ENCODE measurements at regions not wholly inside any gene's neighbourhood (a gene's known extent, or its start where the extent isn't known, plus 50 kb on each side); places are given as distances from the start of the nearest gene placed in this dataset.

DNA sequence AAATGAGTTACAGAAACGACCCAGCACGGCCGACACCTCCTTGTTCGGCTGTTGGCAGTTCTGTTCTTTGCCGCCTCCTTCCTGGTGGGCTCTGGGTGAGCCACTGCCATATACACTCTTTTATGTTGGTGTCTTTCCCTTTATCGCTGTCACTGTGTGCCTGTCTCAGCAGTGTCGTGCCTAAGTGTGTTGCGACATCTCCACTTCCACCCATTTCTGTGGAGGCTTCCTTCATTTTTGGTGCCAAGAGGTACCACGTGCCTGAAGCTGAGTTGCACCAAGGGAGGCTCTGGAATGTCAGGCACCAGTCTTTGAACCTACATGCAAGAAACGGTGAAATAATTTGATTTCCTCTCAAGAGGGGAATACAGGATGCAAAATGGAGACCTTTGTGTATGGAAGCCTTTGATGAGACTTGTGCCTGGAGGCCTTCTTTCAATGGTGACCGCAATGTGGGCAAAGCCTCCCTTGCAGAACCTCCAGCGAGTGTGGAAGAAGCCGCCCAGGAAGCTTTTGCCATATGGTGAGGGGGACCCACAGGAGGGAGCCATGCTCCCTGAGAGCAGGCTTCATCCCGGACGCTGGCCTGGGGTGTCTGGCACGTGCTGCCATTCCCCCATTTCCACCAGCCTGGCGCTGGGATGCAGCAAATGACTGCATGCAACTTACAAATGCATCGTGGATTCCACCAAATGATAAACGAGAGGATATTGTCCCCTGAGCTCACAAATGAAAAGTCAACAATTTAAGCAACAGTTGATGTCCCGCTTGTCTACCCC, 136.2 kb downstream of the TEX29 start:
- no peak for DNase-seq (ENCODE audit: low spot score)

DNA sequence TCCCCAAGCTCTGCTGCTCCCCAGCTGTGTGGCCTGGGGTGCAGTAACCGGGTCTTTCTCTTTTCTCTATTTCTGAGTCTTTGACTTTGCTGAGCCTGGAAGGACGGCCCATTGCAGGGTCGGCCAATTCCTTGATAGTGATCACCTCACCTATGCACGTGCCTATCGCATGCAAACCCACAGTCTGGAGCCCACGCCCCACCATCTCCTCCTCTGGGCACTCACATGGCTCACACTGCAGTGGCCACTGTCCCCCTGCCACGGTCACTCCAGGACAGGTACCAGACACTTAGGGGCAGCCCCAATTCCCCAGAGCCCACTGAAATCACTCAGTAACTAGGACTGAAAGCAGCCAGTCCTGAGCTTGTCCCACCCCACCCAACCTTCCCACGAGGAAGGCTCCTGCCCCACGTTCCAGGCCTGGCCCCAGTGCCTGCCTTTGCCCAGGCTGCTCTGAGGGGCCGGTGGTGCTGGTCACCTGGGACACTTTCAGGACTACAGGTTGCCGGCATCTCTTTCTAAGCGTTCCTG, 137.6 kb downstream of the TEX29 start:
- no peak for DNase-seq (ENCODE audit: low spot score)

DNA sequence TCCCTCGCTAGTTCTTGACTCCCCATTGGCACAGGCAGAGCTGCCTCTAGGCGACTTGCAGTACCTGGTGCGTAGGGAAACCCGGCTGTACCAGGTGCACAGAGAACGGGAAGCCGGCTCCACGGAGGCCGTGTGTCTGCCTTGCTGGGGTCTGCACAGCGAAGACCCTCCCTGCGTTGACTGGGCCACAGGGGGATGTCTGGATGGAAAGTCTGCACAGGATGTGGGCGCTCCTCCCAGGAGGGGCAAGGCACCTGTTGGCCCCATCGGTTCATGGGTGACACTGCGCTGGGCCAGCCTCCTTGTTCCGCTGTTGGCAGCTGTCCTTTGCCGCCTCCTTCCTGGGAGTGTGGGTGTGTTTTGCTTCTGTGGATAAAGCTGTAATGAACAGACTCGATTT, 138.3 kb downstream of the TEX29 start:
- DNase-seq (ENCODE audit: low spot score): no peak

DNA sequence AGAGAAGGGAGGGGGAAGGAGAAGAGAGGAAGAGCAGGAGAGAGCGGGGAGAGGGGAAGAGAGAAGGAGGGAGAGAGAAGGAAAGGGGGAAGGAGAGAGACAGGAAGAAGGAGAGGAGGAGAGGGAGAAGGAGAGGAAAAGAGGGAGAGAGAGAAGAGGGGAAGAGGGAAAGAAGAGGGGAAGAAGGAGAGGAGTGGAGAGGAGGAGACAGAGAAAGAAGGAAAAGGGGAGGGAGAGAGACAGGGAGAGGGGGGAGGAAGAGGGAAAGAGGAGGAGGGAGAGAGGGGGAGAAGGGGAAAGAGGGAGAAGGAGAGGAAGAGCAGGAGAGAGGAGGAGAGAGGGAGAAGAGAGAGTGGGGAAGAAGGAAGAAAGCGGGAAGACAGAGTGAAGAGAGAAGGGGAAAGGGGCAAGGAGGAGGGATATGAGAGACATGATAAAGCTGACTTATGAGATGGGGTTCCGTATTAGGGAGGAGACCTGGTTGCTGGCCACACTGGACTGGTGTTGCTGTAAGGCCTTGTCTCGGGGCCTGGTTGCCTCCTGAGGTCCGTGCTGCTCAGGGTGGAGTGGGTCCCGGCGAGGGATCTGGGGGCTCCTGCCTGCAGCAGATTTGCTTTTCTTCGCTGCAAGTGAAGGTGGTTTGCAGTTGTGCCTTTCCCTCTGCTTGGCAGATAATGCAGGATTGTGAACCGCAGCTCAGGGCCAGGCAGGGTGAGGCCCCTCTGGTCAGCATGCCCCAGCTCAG, 139.5 kb downstream of the TEX29 start:
- no peak for DNase-seq (ENCODE audit: low spot score)

DNA sequence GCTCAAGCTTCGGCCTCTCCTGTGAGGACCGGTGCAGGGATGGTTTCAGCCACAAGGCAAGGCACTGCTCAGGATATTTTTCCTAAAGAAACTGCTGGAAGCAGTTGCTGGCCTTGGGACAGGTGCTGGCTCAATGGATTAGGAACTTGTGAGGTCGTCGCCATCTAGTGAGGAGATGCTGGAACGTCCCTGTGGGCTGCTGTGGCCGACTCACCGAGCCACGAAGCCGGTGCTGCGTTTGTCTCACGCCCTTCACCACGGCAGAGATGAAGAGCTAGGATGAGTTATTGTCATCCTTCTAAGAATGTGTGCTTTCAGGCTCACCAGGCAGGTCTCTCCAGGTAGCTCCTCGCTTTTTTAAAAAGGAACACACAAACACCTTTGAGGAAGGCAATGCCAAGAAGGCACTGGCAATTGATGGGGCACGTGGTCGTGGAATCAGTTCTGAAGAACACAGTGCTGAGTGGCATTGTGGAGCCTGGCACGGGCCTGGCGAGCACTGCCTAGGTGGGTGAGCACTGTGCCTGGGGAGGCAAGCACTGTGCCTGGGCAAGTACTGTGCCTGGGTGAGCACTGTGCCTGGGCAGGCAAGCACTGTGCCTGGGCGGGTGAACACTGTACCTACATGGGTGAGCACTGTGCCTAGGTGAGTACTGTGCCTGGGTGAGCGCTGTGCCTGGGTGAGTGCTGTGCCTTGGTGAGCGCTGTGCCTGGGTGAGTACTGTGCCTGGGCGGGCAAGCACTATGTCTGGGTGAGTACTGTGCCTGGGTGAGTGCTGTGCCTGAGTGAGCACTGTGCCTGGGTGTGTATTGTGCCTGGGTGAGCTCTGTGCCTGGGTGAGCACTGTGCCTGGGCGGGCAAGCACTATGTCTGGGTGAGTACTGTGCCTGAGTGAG, 140.4 kb downstream of the TEX29 start:
- peak; percentile 71 for DNase-seq (ENCODE audit: low spot score)

DNA sequence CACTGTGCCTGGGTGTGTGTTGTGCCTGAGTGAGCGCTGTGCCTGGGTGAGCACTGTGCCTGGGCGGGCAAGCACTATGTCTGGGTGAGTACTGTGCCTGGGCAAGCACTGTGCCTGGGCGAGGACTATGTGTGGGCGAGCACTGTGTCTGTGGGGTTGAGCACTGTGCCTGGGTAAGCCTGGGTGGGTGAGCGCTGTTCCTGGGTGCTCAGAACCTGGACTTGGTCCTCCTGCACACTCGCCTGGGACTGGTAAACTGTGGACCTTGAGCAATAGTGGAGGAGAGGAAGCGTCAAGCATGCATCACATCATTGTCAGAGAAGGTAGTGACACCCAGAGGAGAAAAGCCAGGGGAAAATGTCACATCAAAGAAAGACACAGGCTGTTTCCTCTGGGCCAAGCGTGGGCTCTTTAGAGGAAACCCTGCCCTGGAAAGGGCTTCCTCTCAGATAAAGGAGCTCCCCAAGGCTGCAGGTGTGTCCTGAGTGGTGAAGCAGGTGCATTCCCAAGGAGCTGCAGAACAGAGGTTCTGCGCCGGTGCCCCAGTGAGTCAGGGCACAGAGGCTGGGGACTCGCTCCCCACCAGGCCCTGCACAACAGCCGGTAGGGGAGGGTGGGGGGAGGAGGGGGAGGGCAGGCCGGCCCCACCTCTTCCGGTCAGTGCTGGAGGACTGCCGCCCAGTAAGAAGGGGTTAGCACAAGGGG, 141.2 kb downstream of the TEX29 start:
- DNase-seq (ENCODE audit: low spot score): no peak

DNA sequence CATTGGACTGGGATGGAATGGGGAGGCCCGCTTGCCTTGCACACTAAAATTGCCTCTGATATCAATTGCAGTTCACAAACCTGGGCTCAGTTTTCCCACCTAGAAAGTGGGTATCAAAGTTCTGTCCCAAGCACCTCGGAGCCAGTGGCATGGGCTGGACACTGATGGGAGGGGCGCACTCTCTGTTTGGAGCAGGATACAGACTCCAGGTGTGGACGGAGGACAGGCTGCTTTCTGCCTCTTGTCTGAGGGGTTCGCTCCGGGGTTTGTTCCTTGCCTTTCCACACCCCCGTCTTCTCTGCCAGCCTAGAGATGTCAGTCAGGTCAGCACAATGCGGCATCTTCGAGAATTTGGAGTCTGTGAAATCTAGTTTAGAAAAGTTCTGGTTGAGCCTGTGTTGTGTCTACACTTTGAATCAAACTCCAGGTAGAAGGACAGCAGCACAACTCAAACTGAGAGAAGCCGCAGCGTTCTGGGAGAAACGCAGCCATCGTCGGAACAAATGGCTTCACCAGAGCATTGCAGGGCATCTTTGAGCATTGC, 141.9 kb downstream of the TEX29 start:
- no peak for DNase-seq (ENCODE audit: low spot score)

DNA sequence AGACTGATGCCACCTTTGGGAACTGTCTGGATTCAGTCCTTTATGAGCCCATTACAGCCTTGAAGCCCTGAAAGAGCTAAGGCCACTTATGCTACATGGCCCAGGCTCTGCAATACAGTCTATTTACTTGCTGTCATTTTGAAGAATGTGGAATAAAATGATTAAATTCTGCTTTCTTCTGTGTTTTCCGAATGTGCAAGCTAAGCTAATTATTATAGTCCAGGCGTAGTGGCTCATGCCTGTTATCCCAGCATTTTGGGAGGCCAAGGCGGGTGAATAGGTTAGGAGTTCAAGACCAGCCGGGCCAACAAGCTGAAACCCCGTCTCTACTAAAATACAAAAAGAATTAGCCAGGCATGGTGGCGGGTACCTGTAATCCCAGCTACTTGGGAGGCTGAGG, 142.5 kb downstream of the TEX29 start:
- no peak for DNase-seq (ENCODE audit: low spot score)

DNA sequence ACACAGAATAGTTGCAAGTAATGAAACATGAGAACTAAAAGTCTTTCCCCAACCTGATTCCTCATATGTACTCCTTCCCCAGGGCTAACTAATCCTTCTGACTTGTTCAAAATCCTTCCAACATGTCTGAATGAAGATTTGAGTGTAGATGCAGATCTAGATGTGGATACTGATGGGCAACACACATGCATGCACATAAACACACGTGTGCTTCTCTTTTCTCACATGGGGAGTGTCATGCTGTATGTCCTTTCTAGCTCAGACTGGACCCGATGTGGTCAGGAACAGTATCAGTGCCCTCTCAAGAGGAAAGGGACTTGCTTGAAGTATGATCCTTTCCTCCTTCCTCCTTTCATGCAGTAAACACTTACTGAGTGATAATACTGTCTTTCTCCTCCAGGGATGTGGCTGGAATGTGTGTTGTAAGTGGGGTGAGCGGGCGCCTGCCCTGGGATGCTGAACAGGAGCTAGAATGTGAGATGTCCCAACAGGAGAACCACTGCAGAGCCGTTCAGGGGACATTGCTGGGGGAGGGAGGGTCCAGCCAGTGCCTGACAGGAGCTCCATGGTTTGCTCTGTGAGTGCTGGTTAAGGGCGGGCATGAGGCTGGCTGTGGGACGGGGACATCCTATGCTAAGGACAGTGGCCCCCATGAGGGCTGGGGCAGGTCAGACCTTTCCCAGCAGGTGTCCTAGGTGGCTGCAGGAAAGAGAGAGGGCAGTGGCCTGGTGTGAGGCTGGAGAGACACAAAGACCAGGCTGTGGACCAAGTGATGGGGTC, 146.9 kb downstream of the TEX29 start:
- no peak for DNase-seq (ENCODE audit: low spot score)

DNA sequence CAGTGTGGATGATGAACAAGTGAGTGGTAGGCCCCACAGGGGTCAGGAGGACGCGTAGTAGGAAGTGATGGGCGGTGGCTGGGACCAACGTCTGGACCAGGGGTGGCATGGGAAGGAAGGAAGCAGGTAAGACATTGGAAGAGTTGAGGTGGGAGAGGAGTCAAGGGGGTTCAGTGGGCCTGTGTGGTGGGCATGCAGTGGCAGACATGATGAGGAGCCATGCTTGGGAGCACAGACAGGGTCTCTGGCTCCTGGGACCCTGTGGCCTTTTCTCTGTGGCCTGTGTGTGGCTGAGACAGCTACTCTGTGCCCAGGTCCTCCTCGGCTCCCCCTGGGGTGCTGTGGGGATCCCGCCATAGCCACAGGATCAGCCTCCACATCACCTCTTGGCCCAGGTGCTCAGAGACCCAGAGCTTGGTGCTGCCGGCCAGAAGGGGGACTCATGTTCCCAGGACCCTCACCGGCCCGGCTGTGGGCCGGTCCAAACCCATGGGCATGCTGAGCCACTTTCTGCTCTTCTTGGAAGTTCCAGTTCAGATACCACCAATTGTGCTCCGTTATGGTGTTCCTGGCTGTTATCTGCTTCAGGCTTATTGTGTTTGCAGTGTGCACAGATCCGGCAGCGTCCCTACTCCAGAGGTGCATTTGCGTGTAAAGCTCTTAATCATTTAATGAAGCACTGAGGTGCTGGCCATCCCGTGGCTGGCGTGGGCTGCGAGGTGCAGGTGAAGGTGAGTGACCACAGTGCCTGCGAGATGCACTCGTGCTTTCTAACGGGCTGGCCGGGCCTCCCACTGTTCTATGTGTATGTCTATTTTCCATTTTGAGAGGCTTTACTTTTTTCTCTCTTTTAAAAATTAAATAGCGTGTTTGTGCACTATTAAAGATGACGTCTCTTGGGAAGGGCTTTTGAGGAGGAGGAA, 147.9 kb downstream of the TEX29 start:
- DNase-seq (ENCODE audit: low spot score): no peak

DNA sequence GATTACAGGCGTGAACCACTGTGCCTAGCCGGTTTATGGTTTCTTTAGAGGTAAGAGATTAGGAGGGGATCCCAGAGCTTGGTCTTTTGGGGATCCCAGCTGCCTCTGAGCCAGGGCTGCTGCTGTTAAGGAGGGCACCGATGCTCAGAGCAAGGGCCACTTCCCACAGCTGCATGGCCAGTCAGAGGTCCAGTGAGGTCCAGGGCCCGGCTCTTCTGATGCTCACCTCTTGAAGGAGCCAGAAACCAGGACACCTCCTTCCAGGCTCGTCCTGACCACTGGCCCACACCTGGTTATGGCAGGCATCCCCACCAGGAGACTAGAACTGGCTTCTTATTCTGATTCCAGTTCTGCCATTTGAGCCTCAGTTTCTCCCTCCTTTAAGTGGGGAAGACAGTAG, 149.0 kb downstream of the TEX29 start:
- DNase-seq (ENCODE audit: low spot score): no peak

DNA sequence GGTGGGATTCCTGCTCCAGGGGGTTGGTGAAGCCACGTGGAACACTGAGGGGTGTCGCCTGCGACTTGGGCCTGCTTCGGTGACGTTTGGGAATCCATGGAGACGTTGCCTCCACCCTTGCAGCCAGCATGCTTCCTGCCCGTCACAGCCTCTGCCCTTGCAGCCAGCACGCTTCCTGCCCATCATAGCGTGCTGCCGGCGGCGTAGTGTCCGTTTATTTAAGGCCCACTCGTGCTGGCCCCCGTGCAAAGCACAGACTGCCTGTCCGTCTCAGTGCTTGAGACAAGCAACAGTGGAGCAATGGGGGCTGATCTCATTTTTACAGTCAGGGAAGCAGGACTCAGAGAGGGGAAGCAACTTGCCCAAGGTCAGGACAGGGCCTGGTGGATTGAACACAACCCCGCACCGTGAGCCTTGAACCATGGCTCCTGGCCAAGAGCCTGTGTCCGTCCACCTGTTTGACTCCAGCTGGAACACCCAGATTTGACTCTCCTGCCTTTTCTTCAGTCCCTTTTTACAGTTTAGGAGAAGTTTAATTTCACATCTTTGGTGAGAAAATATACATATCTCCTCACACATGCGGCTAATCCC, 149.6 kb downstream of the TEX29 start:
- DNase-seq (ENCODE audit: low spot score): no peak

DNA sequence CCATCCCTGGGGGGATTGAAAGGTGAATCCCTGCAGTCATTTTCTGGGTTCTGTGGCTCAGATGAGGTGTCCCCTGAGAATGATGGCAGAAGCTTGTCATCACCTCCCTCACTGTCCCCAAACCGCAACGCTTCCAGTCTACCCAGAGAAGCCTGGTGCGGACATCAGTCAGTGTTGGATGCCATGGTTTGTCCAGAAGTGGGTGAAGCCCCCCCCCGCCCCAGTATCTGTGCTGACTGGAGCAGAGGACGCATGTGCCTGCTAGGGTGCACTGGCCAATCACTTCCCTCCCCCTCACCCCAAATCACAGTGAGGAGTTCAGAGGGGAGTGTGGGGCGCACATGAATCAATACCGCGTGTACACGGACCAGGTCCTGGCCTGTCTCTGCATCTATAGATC, 150.5 kb downstream of the TEX29 start:
- no peak for DNase-seq (ENCODE audit: low spot score)

DNA sequence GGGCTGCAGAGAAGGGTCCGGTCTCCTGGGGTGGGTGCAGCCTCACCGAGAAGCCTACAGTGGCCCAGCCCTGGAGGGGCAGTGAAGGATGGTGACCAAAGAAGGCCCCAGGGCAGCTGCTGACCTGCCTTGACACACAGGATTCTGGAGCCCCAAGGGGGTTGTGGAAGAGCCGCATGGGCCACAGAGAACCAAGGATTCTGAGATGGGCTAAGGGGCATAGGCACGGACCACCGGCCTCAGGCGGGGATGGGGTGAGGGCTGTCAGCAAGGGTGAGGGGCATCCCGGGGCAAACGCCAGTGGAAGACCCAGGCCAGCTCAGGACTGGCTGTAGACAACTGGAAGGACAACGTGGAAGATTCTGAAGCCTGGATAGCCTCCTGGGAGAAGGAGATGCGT, 151.6 kb downstream of the TEX29 start:
- DNase-seq (ENCODE audit: low spot score): no peak

DNA sequence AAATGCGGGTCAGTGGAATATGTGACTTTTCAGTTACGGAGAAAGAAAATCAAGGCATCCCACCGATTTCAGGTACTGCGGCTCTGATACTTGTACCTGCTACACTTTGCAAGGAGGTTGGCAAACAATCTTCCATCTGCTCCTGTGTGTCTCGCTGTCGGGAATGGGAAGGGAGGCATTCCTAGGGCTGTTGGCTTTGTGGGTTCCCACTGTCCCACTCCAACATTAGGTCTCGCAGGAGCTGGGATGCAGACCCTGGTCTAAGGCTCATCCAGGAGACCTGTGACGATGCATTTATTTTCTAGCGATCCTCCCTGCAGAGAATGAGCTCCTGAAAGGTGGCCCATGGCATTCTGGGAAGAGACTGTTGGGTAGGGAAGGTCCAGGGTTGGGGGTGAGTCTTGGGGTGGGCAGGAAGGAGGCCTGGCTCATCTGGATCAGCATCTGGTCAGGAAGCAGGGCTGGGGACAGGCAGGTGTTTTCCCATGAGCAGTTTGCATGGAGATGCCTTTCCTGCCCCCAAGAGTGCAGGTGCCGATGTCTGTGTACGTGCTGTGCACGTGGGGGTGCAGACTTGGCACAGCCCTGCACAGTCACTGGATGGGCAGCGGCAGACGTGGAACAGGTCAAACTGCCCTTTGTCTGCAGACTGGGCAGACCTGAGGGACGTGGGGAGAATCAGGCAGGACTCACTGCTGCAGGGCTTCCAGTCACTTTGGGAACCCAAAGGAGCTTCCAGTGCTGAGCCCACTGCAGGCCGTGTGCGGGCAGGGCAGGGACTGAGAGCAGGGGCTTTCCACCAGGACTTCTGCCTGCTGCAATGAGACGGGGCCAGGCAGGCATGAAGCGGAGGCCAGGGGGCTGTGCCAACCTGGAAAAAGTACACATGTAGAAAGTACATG, 152.4 kb downstream of the TEX29 start:
- DNase-seq (ENCODE audit: low spot score): no peak

DNA sequence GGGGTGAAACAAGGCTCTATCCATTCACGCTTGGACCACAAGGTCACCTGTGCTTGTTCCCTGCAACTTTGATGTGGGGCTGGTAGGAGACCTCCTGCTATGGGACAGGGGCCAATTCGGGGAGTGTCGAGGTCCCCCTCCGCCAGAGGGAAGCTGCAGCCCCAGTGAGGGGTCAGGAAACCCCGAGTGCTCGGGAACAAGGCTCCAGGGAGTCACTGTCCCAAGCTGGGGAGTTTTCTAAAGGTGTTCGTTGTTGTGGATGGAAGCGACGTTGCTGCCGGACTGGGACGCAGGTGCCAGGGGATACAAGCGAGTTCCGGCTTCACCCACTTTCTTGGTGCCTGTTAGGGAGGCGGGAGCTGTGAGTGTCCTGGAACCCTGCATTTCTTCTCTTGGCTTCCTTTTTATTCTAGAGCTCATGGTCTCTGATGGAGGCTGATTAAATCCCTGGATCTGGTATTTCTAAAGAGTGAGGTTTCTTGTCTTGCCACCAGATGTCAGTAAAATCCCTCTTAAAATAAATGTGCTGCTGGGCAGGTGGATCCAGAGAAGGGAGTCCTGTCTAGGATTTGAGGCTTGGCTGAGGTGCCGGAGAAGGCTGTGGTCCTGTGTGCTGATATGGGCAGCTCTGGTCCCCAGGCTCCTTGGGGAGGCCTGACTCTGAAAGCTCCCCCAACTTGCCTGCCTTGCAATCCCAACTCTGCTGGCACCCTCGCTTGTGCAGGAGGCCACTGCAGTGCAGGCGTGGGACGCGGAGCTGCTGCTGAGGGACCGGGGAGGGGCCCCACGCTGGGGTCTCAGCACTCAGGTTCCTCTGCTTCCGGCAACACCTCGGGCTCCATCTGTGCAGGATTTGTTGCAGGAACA, 153.9 kb downstream of the TEX29 start:
- DNase-seq (ENCODE audit: low spot score): peak; percentile 53

DNA sequence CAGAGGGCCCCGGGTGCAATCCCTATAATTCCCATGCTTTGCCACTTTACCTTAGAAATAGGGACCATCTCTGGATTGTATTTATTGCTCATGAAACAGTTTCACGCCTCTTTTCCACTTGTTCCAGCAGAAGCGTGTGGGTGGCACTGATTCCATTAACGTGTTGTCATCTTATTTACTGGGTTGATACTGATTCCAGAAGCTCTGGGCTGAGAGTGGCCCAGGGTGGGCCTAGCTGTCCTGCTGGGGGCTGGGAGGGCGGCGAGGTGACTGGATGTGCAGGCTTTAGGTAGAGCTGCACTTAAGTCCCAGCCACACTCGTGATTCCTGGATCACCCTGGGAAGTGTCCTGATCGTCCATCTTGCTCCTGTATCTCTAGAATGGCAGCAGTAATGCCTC, 155.0 kb downstream of the TEX29 start:
- no peak for DNase-seq (ENCODE audit: low spot score)

Measured in globus pallidus (tissue), 1 donor.